ENCODE measurements at regions not wholly inside any gene's neighbourhood (a gene's known extent, or its start where the extent isn't known, plus 50 kb on each side); places are given as distances from the start of the nearest gene placed in this dataset.
"Not testable (repeated sequence)": the region's sequence is repeated elsewhere in the genome, so short reads cannot be mapped to it uniquely, and the experiment has no call there.

GRCh38 chr9:24986331-24986730, 440.6 kb upstream of the IZUMO3 start:
- peaks cover 24% of the 10 kb centered on the region for H3K9me3 Mint-ChIP-seq
- no peak overlapping the region for H3K4me3 Mint-ChIP-seq
- H3K27me3 Mint-ChIP-seq: no peaks in the 10 kb centered on the region
- H3K4me1 Mint-ChIP-seq: no peaks in the 10 kb centered on the region
- DNase-seq (no peak), ATAC-seq (no peak)
- H3K36me3 Mint-ChIP-seq (ENCODE audit: low read depth): no peaks in the 10 kb centered on the region
- H3K27ac Mint-ChIP-seq: no peak overlapping the region

- H3K27ac Mint-ChIP-seq: not testable (repeated sequence)
These were observed 425.1 kb upstream of the IZUMO3 start for GRCh38 chr9:24970780-24971179.

GRCh38 chr9:24961762-24962161, 416.1 kb upstream of the IZUMO3 start:
- Mint-ChIP-seq H3K4me3 (no peak overlapping the region), H3K36me3 (ENCODE audit: low read depth) (no peaks in the 10 kb centered on the region), H3K4me1 (no peaks in the 10 kb centered on the region), H3K27me3 (no peaks in the 10 kb centered on the region), H3K9me3 (peaks cover 25% of the 10 kb centered on the region), H3K27ac (no peak overlapping the region)
- no peak for ATAC-seq
- no peak for DNase-seq

More at GRCh38 chr9:24970780-24971179, 425.1 kb upstream of the IZUMO3 start:
- H3K4me3 Mint-ChIP-seq; ATAC-seq; DNase-seq; H3K4me1 Mint-ChIP-seq; H3K36me3 Mint-ChIP-seq (ENCODE audit: low read depth); H3K27me3 Mint-ChIP-seq: not testable (repeated sequence)
- H3K9me3 Mint-ChIP-seq: peaks cover 32% of the 10 kb centered on the region

- no peak overlapping the region for H3K27ac Mint-ChIP-seq
- no peaks in the 10 kb centered on the region for H3K4me1 Mint-ChIP-seq
- peaks cover 17% of the 10 kb centered on the region for H3K9me3 Mint-ChIP-seq
- no peak overlapping the region for H3K4me3 Mint-ChIP-seq
- no peak for ATAC-seq
- no peaks in the 10 kb centered on the region for H3K36me3 Mint-ChIP-seq (ENCODE audit: low read depth)
- H3K27me3 Mint-ChIP-seq: no peaks in the 10 kb centered on the region
- DNase-seq: no peak
These were observed 407.4 kb upstream of the IZUMO3 start for GRCh38 chr9:24953070-24953469.

GRCh38 chr9:24939109-24939850, 393.6 kb upstream of the IZUMO3 start:
- no peak for DNase-seq
- H3K9me3 Mint-ChIP-seq: peaks cover 17% of the 10 kb centered on the region
- H3K27me3 Mint-ChIP-seq: no peaks in the 10 kb centered on the region
- H3K4me1 Mint-ChIP-seq: no peaks in the 10 kb centered on the region
- H3K4me3 Mint-ChIP-seq: no peak overlapping the region
- ATAC-seq: no peak
- H3K27ac Mint-ChIP-seq: no peak overlapping the region
- no peaks in the 10 kb centered on the region for H3K36me3 Mint-ChIP-seq (ENCODE audit: low read depth)

- Mint-ChIP-seq H3K4me1 (no peaks in the 10 kb centered on the region), H3K27me3 (no peaks in the 10 kb centered on the region), H3K27ac (no peak overlapping the region), H3K4me3 (no peak overlapping the region), H3K9me3 (peaks cover 12% of the 10 kb centered on the region), H3K36me3 (ENCODE audit: low read depth) (no peaks in the 10 kb centered on the region)
- DNase-seq (no peak), ATAC-seq (no peak)
These were observed 390.4 kb upstream of the IZUMO3 start for GRCh38 chr9:24936117-24936516.

GRCh38 chr9:24932785-24933184, 387.1 kb upstream of the IZUMO3 start:
- H3K4me3 Mint-ChIP-seq: no peak overlapping the region
- H3K36me3 Mint-ChIP-seq (ENCODE audit: low read depth): no peaks in the 10 kb centered on the region
- H3K4me1 Mint-ChIP-seq: no peaks in the 10 kb centered on the region
- no peaks in the 10 kb centered on the region for H3K27me3 Mint-ChIP-seq
- peaks cover 6% of the 10 kb centered on the region for H3K9me3 Mint-ChIP-seq
- DNase-seq (no peak), ATAC-seq (no peak)
- no peak overlapping the region for H3K27ac Mint-ChIP-seq

GRCh38 chr9:24931894-24932293, 386.2 kb upstream of the IZUMO3 start:
- no peak for ATAC-seq
- no peak overlapping the region for H3K4me3 Mint-ChIP-seq
- no peak for DNase-seq
- H3K4me1 Mint-ChIP-seq: no peaks in the 10 kb centered on the region
- peaks cover 6% of the 10 kb centered on the region for H3K9me3 Mint-ChIP-seq
- no peaks in the 10 kb centered on the region for H3K27me3 Mint-ChIP-seq
- H3K36me3 Mint-ChIP-seq (ENCODE audit: low read depth): no peaks in the 10 kb centered on the region
- no peak overlapping the region for H3K27ac Mint-ChIP-seq

GRCh38 chr9:24912767-24913166, 367.1 kb upstream of the IZUMO3 start:
- no peaks in the 10 kb centered on the region for H3K4me1 Mint-ChIP-seq
- no peak overlapping the region for H3K4me3 Mint-ChIP-seq
- no peak for DNase-seq
- H3K27ac Mint-ChIP-seq: no peak overlapping the region
- H3K36me3 Mint-ChIP-seq (ENCODE audit: low read depth): no peaks in the 10 kb centered on the region
- no peaks in the 10 kb centered on the region for H3K27me3 Mint-ChIP-seq
- no peak for ATAC-seq
- H3K9me3 Mint-ChIP-seq: peaks cover 23% of the 10 kb centered on the region

GRCh38 chr9:24901319-24901718, 355.6 kb upstream of the IZUMO3 start:
- Mint-ChIP-seq H3K4me3 (no peak overlapping the region), H3K27ac (no peak overlapping the region), H3K4me1 (no peaks in the 10 kb centered on the region), H3K36me3 (ENCODE audit: low read depth) (no peaks in the 10 kb centered on the region), H3K27me3 (no peaks in the 10 kb centered on the region), H3K9me3 (peaks cover 9% of the 10 kb centered on the region)
- no peak for ATAC-seq
- DNase-seq: no peak

GRCh38 chr9:24900179-24900578, 354.5 kb upstream of the IZUMO3 start:
- no peak for ATAC-seq
- H3K36me3 Mint-ChIP-seq (ENCODE audit: low read depth): no peaks in the 10 kb centered on the region
- no peaks in the 10 kb centered on the region for H3K27me3 Mint-ChIP-seq
- peaks cover 9% of the 10 kb centered on the region for H3K9me3 Mint-ChIP-seq
- H3K27ac Mint-ChIP-seq: no peak overlapping the region
- no peaks in the 10 kb centered on the region for H3K4me1 Mint-ChIP-seq
- no peak for DNase-seq
- H3K4me3 Mint-ChIP-seq: no peak overlapping the region

- Mint-ChIP-seq H3K4me1 (no peaks in the 10 kb centered on the region), H3K27me3 (no peaks in the 10 kb centered on the region), H3K4me3 (no peak overlapping the region), H3K9me3 (peaks cover 9% of the 10 kb centered on the region), H3K36me3 (ENCODE audit: low read depth) (no peaks in the 10 kb centered on the region), H3K27ac (no peak overlapping the region)
- ATAC-seq: no peak
- DNase-seq: no peak
These were observed 353.8 kb upstream of the IZUMO3 start for GRCh38 chr9:24899463-24899862.

GRCh38 chr9:24897826-24898225, 352.1 kb upstream of the IZUMO3 start:
- no peaks in the 10 kb centered on the region for H3K27me3 Mint-ChIP-seq
- no peak overlapping the region for H3K27ac Mint-ChIP-seq
- H3K9me3 Mint-ChIP-seq: peaks cover 14% of the 10 kb centered on the region
- ATAC-seq (no peak), DNase-seq (no peak)
- H3K4me3 Mint-ChIP-seq: no peak overlapping the region
- H3K4me1 Mint-ChIP-seq: no peaks in the 10 kb centered on the region
- no peaks in the 10 kb centered on the region for H3K36me3 Mint-ChIP-seq (ENCODE audit: low read depth)

GRCh38 chr9:24881361-24881760, 335.7 kb upstream of the IZUMO3 start:
- H3K9me3 Mint-ChIP-seq: peaks cover 13% of the 10 kb centered on the region
- no peaks in the 10 kb centered on the region for H3K36me3 Mint-ChIP-seq (ENCODE audit: low read depth)
- ATAC-seq (no peak), DNase-seq (no peak)
- no peak overlapping the region for H3K27ac Mint-ChIP-seq
- H3K27me3 Mint-ChIP-seq: no peaks in the 10 kb centered on the region
- H3K4me3 Mint-ChIP-seq: no peak overlapping the region
- H3K4me1 Mint-ChIP-seq: no peaks in the 10 kb centered on the region

GRCh38 chr9:24879591-24879990, 333.9 kb upstream of the IZUMO3 start:
- no peaks in the 10 kb centered on the region for H3K27me3 Mint-ChIP-seq
- no peaks in the 10 kb centered on the region for H3K36me3 Mint-ChIP-seq (ENCODE audit: low read depth)
- no peak for ATAC-seq
- no peak overlapping the region for H3K27ac Mint-ChIP-seq
- peaks cover 13% of the 10 kb centered on the region for H3K9me3 Mint-ChIP-seq
- no peaks in the 10 kb centered on the region for H3K4me1 Mint-ChIP-seq
- H3K4me3 Mint-ChIP-seq: no peak overlapping the region
- DNase-seq: no peak

- not testable (repeated sequence) for H3K9me3 Mint-ChIP-seq; DNase-seq; ATAC-seq; H3K4me1 Mint-ChIP-seq; H3K4me3 Mint-ChIP-seq; H3K27ac Mint-ChIP-seq; H3K27me3 Mint-ChIP-seq; H3K36me3 Mint-ChIP-seq (ENCODE audit: low read depth)
These were observed 310.9 kb upstream of the IZUMO3 start for GRCh38 chr9:24856601-24857000.
